ELR (cell line): ENCODE measurements at regions not wholly inside any gene's neighbourhood (a gene's known extent, or its start where the extent isn't known, plus 50 kb on each side); places are given as distances from the start of the nearest gene placed in this dataset.

ENCODE experiments used
- DNase-seq: peaks from one replicate; pipeline ENCODE4 v3.0.0-alpha.2; 2015; ENCODE audit warnings: low read depth

DNA sequence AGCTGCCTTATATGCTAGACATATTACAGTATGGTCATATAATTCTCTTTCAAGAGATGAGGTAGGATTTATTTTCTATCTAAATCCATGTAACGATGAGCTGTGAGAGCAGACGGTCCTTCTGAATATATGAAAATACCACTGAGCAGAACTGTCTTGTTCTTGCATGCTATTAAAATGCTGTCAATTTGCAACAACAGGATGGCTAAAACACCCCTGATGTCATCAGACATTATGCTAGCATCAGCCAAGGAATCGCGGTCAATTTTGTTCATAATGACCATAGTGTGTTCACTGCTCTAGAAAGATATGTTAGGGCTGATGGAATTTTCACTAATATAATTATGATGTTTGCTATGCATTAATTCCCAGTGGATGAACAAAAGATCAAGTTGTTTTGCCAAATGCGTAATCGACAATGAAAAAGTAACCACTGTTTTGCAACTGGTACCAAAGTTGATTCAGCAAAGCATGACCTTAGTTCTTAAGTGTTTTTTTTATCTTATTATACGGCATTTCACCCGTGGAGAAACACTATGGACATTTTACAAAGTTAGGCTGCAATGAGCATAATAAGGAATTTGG, 765.4 kb upstream of the NR2F2 start:
- no peak for DNase-seq

- DNase-seq, result no peak
These were observed 764.8 kb upstream of the NR2F2 start for GRCh38 chr15:95565690-95566089.

- DNase-seq, result no peak
These were observed 762.8 kb upstream of the NR2F2 start for GRCh38 chr15:95567686-95568085.

- no peak for DNase-seq
These were observed 756.4 kb upstream of the NR2F2 start for GRCh38 chr15:95574053-95574452.

DNA sequence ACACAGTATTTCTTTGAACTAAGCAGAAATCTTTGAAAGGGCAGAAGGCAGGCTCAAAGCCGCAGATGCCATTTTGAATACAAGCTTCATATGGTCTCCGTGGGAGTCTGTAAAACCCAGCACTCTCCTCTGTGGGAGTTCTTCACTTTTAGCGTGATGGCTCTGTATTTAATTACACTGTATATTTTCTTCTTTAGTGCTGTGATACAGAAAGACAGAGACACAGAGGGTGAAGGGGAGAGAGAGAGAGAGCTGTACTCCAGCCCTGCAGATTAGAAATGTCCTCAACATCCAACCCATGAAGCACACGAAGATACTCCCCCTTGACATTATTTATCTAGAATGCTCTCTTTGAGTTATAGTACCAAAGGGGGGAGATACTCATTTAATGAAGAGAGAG, 752.6 kb upstream of the NR2F2 start:
- DNase-seq, result no peak

- DNase-seq, result no peak
These were observed 750.4 kb upstream of the NR2F2 start for GRCh38 chr15:95580121-95580520.

DNA sequence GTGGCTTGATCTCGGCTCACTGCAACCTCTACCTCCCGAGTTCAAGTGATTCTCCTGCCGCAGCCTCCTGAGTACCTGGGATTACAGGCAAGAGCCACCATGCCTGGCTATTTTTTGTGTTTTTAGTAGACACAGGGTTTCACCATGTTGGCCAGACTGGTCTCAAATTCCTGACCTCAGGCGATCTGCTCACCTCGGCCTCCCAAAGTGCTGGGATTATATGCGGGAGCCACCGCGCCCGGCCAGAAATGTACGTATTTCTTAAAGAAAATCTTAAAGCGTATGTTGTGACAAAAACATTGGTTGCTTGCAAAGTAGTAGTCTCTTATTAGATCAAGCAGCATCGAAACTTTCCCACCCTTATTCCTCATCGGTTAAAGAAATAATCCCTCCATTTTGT, 748.9 kb upstream of the NR2F2 start:
- no peak for DNase-seq

DNA sequence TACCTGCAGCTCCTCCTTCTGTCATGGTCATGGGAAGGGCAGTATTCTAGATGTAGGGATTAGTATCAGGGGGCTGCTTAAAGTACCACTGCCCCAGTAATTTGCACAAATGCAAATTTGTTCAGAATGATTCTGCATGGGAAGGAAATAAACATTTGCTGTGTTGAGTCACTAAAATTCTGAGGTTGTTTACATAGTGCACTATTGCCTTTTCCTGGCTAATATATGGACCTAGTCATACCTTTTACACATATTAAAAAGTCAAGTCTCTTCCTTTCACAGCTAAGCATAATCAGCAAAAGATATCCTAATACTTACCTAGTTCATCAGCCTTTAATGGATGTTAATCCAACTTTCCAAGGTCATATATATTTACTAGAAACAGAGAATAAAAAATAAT, 746.4 kb upstream of the NR2F2 start:
- peak; percentile 10 for DNase-seq

DNA sequence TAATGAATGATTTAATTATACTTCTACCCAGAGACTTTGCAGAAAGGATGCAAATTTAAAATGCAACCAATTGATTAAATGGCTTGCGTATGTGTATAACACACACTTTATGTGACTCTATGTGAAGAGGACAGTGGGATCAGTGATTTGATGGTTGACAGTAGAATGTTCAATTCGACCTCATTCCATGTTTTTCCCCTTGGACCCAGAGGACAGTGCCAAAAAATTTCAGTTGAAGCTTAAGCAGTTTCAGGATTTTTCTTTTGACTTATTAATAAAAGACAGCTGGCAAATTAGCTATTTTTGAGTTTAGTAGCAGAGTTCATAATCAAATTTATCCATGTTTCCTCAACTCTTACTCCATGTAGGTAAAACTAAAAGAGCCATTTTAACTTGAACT, 742.4 kb upstream of the NR2F2 start:
- no peak for DNase-seq

GRCh38 chr15:95590533-95591044, 739.9 kb upstream of the NR2F2 start:
- no peak for DNase-seq

DNA sequence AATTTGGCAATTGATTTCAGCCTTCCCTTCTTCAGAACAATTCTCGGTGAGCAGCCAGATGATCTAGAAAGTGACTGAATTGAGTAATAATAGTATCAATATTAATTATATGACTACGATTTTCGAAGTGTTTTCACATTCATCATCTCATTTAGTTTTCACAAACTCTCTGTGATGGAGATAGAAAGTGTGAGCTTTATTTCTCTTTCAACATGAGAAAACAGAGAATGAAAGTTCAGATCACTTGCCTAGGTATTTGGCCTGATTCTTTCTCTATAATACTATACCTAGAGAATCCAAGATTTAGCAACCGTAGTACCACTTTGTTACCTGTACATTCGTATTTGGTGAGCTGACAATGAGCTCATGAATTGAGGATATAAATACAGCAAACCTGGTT, 739.2 kb upstream of the NR2F2 start:
- no peak for DNase-seq

GRCh38 chr15:95591886-95592285, 738.6 kb upstream of the NR2F2 start:
- DNase-seq, result no peak

- no peak for DNase-seq
These were observed 736.0 kb upstream of the NR2F2 start for GRCh38 chr15:95594496-95594895.

GRCh38 chr15:95595759-95596158, 734.7 kb upstream of the NR2F2 start:
- no peak for DNase-seq

GRCh38 chr15:95596496-95596895, 734.0 kb upstream of the NR2F2 start:
- DNase-seq, result no peak

- no peak for DNase-seq
These were observed 732.1 kb upstream of the NR2F2 start for GRCh38 chr15:95598251-95598855.

- DNase-seq, result no peak
These were observed 730.1 kb upstream of the NR2F2 start for GRCh38 chr15:95600367-95600766.

- DNase-seq, result no peak
These were observed 729.6 kb upstream of the NR2F2 start for GRCh38 chr15:95600884-95601283.

DNA sequence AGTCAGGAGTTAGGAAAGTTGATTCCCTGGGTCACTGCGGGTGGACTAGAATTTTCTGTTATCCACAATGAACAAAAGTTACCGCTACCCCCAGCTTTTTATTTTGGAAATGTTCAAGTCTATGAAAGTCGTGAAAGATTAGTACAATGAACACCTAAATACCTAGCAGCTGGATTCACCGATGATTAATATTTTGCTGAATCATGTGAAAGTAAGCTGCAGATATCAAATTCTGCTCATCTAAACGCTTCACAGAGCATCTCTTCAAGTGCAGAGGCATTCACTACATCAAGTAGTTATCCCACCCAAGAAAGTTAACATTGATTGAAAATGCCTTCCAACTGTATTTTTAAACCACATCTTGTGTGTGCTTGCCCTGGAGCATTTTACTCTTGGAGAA, 729.0 kb upstream of the NR2F2 start:
- DNase-seq, result no peak

GRCh38 chr15:95603802-95604201, 726.7 kb upstream of the NR2F2 start:
- no peak for DNase-seq

DNA sequence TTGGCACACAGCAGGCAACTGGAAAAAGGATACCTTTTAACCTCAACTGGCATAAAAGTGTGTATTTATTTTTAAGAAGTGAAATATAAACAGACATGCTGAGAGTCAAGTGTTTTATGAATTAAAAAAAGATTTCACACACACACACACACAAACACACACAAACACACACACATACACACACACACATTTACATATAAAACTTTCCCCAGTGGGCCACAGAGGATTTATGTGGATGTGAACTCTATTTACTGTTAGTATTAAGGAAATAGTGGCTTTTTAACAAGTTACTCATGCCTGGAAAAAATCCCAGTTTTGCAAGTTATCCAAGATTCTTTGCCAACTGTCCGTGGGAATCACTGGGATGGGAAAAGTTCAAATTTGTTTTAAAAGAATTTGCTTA, 725.9 kb upstream of the NR2F2 start:
- peak; percentile 45 for DNase-seq

GRCh38 chr15:95605098-95605497, 725.4 kb upstream of the NR2F2 start:
- DNase-seq, result no peak

DNA sequence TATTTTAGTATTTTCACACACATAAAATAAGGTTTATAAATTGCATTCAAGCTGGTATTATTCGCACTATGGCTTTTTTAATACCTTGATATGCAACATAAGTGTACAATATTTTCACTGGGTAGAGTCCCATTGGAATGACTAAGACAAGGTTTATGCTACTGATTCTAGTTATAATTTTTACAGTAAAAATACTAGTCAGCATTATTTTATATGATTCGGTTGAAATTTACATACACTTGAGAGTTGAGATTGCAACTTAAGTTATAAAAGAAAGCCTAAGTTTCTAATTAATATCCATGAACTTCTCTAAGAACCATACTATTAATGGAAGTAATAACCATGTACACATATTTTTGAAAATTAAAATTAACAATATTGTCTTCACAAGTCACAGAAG, 723.9 kb upstream of the NR2F2 start:
- DNase-seq, result no peak

GRCh38 chr15:95608371-95608770, 722.1 kb upstream of the NR2F2 start:
- DNase-seq, result no peak
